A549 (cell line): ENCODE measurements at regions not wholly inside any gene's neighbourhood (a gene's known extent, or its start where the extent isn't known, plus 50 kb on each side); places are given as distances from the start of the nearest gene placed in this dataset.

Source experiments
- ATAC-seq, 2 experiments: fragments of 200-7000 bp in 1 of 2; fragments of >200 bp in 1 of 2; cut with Nextera tagmentation in 1 of 2; cut with Tn5 transposase in 1 of 2; 3 replicates each; pipeline versions ENCODE4 v1.8.0 to v1.9.1; 2018 to 2020; ENCODE audit warnings: mild to moderate bottlenecking in 1 of 2, moderate library complexity in 1 of 2
- CTCF ChIA-PET: fragments of 300-600 bp; sonication (Branson Sonifier 250); formaldehyde crosslinking; extraction: SDS; loops from one replicate; lab custom pipeline; 2021; ENCODE audit warnings: antibody characterized with exemption, inconsistent platforms; lab: Yijun Ruan, JAX
- POLR2A ChIA-PET: fragments of 350-600 bp; formaldehyde crosslinking; extraction: SDS; loops from one replicate; lab custom pipeline; 2021; ENCODE audit warnings: antibody characterized with exemption, inconsistent platforms; lab: Yijun Ruan, JAX
- DNase-seq, 2 experiments: peaks; one replicate each; pipeline versions ENCODE4 v3.0.0 to v3.0.0-alpha.2; 2011 to 2016; ENCODE audit warnings: low read depth in 1 of 2, low spot score in 1 of 2
- FAIRE-seq: peaks from 2 replicates; lab custom pipeline; 2011; peaks lifted over from hg19 to GRCh38; lab: Jason Lieb, UNC
- H3K27ac ChIP-seq, 2 experiments: fragments of >200 bp; sonication (Bioruptor Twin); formaldehyde crosslinking; 3 replicates each; pipeline ENCODE4 v1.5.1; 2016 to 2017
- H3K4me1 ChIP-seq: fragments of >200 bp; sonication (Bioruptor Twin); formaldehyde crosslinking; 3 replicates; pipeline ENCODE4 v1.6.1; 2016
- H3K4me2 ChIP-seq: fragments of >200 bp; sonication (Bioruptor Twin); formaldehyde crosslinking; 3 replicates; pipeline ENCODE4 v1.6.1; 2016
- H3K4me3 ChIP-seq: fragments of >200 bp; sonication (Bioruptor Twin); formaldehyde crosslinking; 3 replicates; pipeline ENCODE4 v1.5.1; 2016
- H3K9me3 ChIP-seq: fragments of >200 bp; sonication (Bioruptor Twin); formaldehyde crosslinking; 3 replicates; pipeline ENCODE4 v1.6.1; 2016
- CBX2 ChIP-seq: fragments of 200-600 bp; sonication (generic); IDR thresholded peaks from 2 replicates; pipeline ENCODE4 v1.6.1; 2016; ENCODE audit warnings: low read depth, mild to moderate bottlenecking, borderline replicate concordance
- CBX8 ChIP-seq: fragments of 200-600 bp; sonication (generic); IDR thresholded peaks from 2 replicates; pipeline ENCODE4 v1.6.1; 2016
- ESRRA ChIP-seq: fragments of 150-350 bp; IDR thresholded peaks from 2 replicates; pipeline ENCODE4 v1.6.1; 2014; ENCODE audit warnings: mild to moderate bottlenecking, low read length, borderline replicate concordance
- FOSB ChIP-seq: fragments of 250-450 bp; sonication (Bioruptor Pico); IDR thresholded peaks from 2 replicates; pipeline ENCODE4 v1.5.0; 2020; ENCODE audit warnings: mild to moderate bottlenecking, moderate library complexity
- GATA3 ChIP-seq: IDR thresholded peaks from 2 replicates; pipeline ENCODE4 v1.6.1; 2012; ENCODE audit warnings: borderline replicate concordance
- HDAC2 ChIP-seq: fragments of 200-600 bp; sonication (generic); IDR thresholded peaks from 2 replicates; pipeline ENCODE4 v1.6.1; 2016
- HEYL ChIP-seq: fragments of 250-450 bp; sonication (Bioruptor Pico); IDR thresholded peaks from 2 replicates; pipeline ENCODE4 v1.8.0; 2021; ENCODE audit warnings: mild to moderate bottlenecking, moderate library complexity
- HOXA7 ChIP-seq: fragments of 250-450 bp; sonication (Bioruptor Pico); IDR thresholded peaks from 2 replicates; pipeline ENCODE4 v1.5.0; 2020; ENCODE audit warnings: mild to moderate bottlenecking, moderate library complexity
- HOXB13 ChIP-seq: fragments of 250-450 bp; sonication (Bioruptor Pico); IDR thresholded peaks from 2 replicates; pipeline ENCODE4 v1.5.0; 2020; ENCODE audit warnings: low read depth, mild to moderate bottlenecking, moderate library complexity
- HOXB5 ChIP-seq: fragments of 250-450 bp; sonication (Bioruptor Pico); IDR thresholded peaks from 2 replicates; pipeline ENCODE4 v1.5.0; 2020; ENCODE audit warnings: mild to moderate bottlenecking, moderate library complexity
- KDM5A ChIP-seq: fragments of 200-600 bp; sonication (generic); IDR thresholded peaks from 2 replicates; pipeline ENCODE4 v1.6.1; 2016; ENCODE audit warnings: antibody characterized with exemption, mild to moderate bottlenecking
- MAFK ChIP-seq: fragments of 450-650 bp; IDR thresholded peaks from 2 replicates; pipeline ENCODE4 v1.6.1; 2014; ENCODE audit not compliant: partially characterized antibody
- MAZ ChIP-seq: fragments of 150-350 bp; IDR thresholded peaks from 2 replicates; pipeline ENCODE4 v1.6.1; 2014; ENCODE audit warnings: antibody characterized with exemption, low read depth, low read length, borderline replicate concordance
- NPAS2 ChIP-seq: fragments of 250-450 bp; sonication (Bioruptor Pico); IDR thresholded peaks from 2 replicates; pipeline ENCODE4 v1.8.0; 2022; ENCODE audit warnings: mild to moderate bottlenecking, moderate library complexity, borderline replicate concordance
- RAD21 ChIP-seq, 2 experiments: fragments of >200 bp in 1 of 2; sonication (Bioruptor Twin) in 1 of 2; formaldehyde crosslinking in 1 of 2; IDR thresholded peaks in 1 of 2; conservative IDR thresholded peaks in 1 of 2; 2 replicates in 1 of 2; 3 replicates in 1 of 2; pipeline ENCODE4 v1.6.1; 2012 to 2018; ENCODE audit warnings: inconsistent platforms in 1 of 2
- SREBF2 ChIP-seq: fragments of 450-650 bp; IDR thresholded peaks from 2 replicates; pipeline ENCODE4 v1.6.1; 2014; ENCODE audit warnings: mild to moderate bottlenecking, moderate library complexity
- TP53 ChIP-seq: fragments of 250-450 bp; sonication (Bioruptor Pico); IDR thresholded peaks from 2 replicates; pipeline ENCODE4 v1.5.0; 2021; ENCODE audit warnings: mild to moderate bottlenecking, moderate library complexity
- ZSCAN20 ChIP-seq: fragments of 250-450 bp; sonication (Bioruptor Pico); IDR thresholded peaks from 2 replicates; pipeline ENCODE4 v1.8.0; 2022; ENCODE audit warnings: mild to moderate bottlenecking, moderate library complexity
- WGBS: methylation state at CpG from one replicate; pipeline ENCODE4 v1.1.6; 2017; ENCODE audit errors: missing lambda C conversion rate; 5-methylcytosine and 5-hydroxymethylcytosine counted together
- TF ChIP-seq, protein P1 (sequence below): fragments of 200-600 bp; sonication (generic); IDR thresholded peaks from 2 replicates; pipeline ENCODE4 v1.6.1; 2016; ENCODE audit warnings: antibody characterized with exemption, mild to moderate bottlenecking, moderate library complexity
- TF ChIP-seq, protein P2 (sequence below): IDR thresholded peaks from 2 replicates; pipeline ENCODE4 v1.6.1; 2012; ENCODE audit warnings: low read depth, borderline replicate concordance
- TF ChIP-seq, protein P3 (sequence below): fragments of >200 bp; sonication (Bioruptor Twin); formaldehyde crosslinking; IDR thresholded peaks from 3 replicates; pipeline ENCODE4 v1.6.1; 2016
- TF ChIP-seq, protein P4 (sequence below): fragments of >200 bp; sonication (Bioruptor Twin); formaldehyde crosslinking; IDR thresholded peaks from 2 replicates; pipeline ENCODE4 v1.6.1; 2016
- TF ChIP-seq, protein P5 (sequence below): fragments of 250-450 bp; sonication (Bioruptor Pico); IDR thresholded peaks from 2 replicates; pipeline ENCODE4 v1.5.0; 2021; ENCODE audit warnings: mild to moderate bottlenecking, moderate library complexity, borderline replicate concordance
- TF ChIP-seq, protein P6 (sequence below): IDR thresholded peaks from 2 replicates; pipeline ENCODE4 v1.6.1; 2012

DNA sequence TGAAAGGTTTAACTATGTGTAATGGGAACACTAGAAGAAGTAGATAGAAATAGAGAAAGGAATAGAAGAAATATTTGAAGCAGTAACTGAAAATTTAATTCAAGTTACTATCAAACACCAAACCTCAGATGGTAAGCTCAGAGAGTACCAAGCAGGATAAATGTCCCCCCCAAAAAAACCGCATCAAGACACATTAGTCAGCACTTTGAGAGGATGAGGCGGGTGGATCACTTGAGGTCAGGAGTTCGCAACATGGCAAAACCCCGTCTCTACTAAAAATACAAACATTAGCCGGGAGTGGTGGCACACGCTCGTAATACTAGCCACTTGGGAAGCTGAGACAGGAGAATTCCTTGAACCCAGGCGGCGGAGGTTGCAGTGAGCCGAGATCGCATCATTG is 253.1 kb downstream of the C6orf118 start:
- ChIA-PET CTCF (no interaction called here), POLR2A (no interaction called here)
- no peak overlapping the region for H3K27ac ChIP-seq
- WGBS: 82% methylated on average over 11 of the region's 11 CpGs
- DNase-seq (no peak), FAIRE-seq (no peak), ATAC-seq (no peak)
- H3K4me2 ChIP-seq: no peak overlapping the region
- TF ChIP-seq ESRRA (no peak), CBX2 (no peak), CBX8 (no peak), RAD21 (conservative IDR thresholded peaks at IDR 0.05 in 1 of 2, IDR thresholded peaks at IDR 0.05 in 1 of 2) (no peak), HDAC2 (no peak), HOXA7 (CRISPR knock-in tag) (no peak), SREBF2 (no peak), ZSCAN20 (no peak), MAZ (no peak)
- TF ChIP-seq, protein P1, sequence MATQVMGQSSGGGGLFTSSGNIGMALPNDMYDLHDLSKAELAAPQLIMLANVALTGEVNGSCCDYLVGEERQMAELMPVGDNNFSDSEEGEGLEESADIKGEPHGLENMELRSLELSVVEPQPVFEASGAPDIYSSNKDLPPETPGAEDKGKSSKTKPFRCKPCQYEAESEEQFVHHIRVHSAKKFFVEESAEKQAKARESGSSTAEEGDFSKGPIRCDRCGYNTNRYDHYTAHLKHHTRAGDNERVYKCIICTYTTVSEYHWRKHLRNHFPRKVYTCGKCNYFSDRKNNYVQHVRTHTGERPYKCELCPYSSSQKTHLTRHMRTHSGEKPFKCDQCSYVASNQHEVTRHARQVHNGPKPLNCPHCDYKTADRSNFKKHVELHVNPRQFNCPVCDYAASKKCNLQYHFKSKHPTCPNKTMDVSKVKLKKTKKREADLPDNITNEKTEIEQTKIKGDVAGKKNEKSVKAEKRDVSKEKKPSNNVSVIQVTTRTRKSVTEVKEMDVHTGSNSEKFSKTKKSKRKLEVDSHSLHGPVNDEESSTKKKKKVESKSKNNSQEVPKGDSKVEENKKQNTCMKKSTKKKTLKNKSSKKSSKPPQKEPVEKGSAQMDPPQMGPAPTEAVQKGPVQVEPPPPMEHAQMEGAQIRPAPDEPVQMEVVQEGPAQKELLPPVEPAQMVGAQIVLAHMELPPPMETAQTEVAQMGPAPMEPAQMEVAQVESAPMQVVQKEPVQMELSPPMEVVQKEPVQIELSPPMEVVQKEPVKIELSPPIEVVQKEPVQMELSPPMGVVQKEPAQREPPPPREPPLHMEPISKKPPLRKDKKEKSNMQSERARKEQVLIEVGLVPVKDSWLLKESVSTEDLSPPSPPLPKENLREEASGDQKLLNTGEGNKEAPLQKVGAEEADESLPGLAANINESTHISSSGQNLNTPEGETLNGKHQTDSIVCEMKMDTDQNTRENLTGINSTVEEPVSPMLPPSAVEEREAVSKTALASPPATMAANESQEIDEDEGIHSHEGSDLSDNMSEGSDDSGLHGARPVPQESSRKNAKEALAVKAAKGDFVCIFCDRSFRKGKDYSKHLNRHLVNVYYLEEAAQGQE: no peak
- TF ChIP-seq, protein P2, sequence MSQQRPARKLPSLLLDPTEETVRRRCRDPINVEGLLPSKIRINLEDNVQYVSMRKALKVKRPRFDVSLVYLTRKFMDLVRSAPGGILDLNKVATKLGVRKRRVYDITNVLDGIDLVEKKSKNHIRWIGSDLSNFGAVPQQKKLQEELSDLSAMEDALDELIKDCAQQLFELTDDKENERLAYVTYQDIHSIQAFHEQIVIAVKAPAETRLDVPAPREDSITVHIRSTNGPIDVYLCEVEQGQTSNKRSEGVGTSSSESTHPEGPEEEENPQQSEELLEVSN: no peak
- no peak overlapping the region for H3K4me3 ChIP-seq
- no peaks in the 10 kb centered on the region for H3K4me1 ChIP-seq
- no peaks in the 10 kb centered on the region for H3K9me3 ChIP-seq

DNA sequence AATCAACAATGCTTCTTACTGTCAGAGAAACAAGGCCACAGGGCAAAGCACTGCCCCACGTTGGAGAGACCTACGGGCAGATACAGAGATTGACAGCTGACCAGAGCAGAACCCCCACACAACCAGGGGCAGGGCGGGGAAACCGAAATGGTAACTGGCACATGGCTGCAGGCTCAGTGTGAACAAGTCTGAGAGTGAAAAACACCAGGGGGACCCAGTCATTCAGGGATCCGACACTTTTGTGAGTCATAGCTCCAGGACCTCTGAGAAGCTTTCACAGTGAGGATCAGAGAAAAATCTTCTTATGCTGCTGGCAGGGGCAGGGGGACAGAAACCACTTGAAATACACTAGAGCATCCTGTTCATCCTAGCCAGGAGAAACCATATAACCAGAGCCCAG is 254.2 kb downstream of the C6orf118 start:
- 30% methylated on average over 4 of the region's 5 CpGs for WGBS
- no peak for FAIRE-seq
- CTCF ChIA-PET: interaction anchor here (0.6 to 0.8 kb wide), 2 partner anchors 1187 to 1661 kb away, joined by 3 read pairs; no protein-coding TSS in a partner anchor

More for the DNA sequence above, 254.2 kb downstream of the C6orf118 start:
- peak in 1 of 2 experiments; percentile 4 for DNase-seq
- no peak overlapping the region for H3K27ac ChIP-seq
- H3K4me3 ChIP-seq: no peak overlapping the region
- H3K4me1 ChIP-seq: no peaks in the 10 kb centered on the region
- H3K4me2 ChIP-seq: no peak overlapping the region
- ATAC-seq: no peak
- H3K9me3 ChIP-seq: no peaks in the 10 kb centered on the region
- POLR2A ChIA-PET: no interaction called here
- TF ChIP-seq, protein P3, sequence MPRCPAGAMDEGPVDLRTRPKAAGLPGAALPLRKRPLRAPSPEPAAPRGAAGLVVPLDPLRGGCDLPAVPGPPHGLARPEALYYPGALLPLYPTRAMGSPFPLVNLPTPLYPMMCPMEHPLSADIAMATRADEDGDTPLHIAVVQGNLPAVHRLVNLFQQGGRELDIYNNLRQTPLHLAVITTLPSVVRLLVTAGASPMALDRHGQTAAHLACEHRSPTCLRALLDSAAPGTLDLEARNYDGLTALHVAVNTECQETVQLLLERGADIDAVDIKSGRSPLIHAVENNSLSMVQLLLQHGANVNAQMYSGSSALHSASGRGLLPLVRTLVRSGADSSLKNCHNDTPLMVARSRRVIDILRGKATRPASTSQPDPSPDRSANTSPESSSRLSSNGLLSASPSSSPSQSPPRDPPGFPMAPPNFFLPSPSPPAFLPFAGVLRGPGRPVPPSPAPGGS: no peak
- TF ChIP-seq HOXA7 (CRISPR knock-in tag): no peak
- no peak for TF ChIP-seq GATA3
- no peak for TF ChIP-seq HOXB5
- TF ChIP-seq, protein P4, sequence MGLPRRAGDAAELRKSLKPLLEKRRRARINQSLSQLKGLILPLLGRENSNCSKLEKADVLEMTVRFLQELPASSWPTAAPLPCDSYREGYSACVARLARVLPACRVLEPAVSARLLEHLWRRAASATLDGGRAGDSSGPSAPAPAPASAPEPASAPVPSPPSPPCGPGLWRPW: no peak
- no peak for TF ChIP-seq NPAS2 (CRISPR knock-in tag)
- no peak for TF ChIP-seq TP53 (CRISPR knock-in tag)
- TF ChIP-seq HOXB13 (CRISPR knock-in tag): no peak
- TF ChIP-seq FOSB (CRISPR knock-in tag): no peak
- no peak for TF ChIP-seq MAZ
- TF ChIP-seq MAFK: no peak
- TF ChIP-seq, protein P5, sequence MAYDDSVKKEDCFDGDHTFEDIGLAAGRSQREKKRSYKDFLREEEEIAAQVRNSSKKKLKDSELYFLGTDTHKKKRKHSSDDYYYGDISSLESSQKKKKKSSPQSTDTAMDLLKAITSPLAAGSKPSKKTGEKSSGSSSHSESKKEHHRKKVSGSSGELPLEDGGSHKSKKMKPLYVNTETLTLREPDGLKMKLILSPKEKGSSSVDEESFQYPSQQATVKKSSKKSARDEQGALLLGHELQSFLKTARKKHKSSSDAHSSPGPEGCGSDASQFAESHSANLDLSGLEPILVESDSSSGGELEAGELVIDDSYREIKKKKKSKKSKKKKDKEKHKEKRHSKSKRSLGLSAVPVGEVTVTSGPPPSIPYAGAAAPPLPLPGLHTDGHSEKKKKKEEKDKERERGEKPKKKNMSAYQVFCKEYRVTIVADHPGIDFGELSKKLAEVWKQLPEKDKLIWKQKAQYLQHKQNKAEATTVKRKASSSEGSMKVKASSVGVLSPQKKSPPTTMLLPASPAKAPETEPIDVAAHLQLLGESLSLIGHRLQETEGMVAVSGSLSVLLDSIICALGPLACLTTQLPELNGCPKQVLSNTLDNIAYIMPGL (CRISPR knock-in tag): no peak
- no peak for TF ChIP-seq HEYL (CRISPR knock-in tag)
- TF ChIP-seq, protein P6, sequence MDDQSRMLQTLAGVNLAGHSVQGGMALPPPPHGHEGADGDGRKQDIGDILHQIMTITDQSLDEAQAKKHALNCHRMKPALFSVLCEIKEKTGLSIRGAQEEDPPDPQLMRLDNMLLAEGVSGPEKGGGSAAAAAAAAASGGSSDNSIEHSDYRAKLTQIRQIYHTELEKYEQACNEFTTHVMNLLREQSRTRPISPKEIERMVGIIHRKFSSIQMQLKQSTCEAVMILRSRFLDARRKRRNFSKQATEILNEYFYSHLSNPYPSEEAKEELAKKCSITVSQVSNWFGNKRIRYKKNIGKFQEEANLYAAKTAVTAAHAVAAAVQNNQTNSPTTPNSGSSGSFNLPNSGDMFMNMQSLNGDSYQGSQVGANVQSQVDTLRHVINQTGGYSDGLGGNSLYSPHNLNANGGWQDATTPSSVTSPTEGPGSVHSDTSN: no peak
- no peak for TF ChIP-seq KDM5A
